Right lobe of liver (tissue), 4 donors: ENCODE measurements at regions not wholly inside any gene's neighbourhood (a gene's known extent, or its start where the extent isn't known, plus 50 kb on each side); places are given as distances from the start of the nearest gene placed in this dataset.

Experiments
- CTCF ChIP-seq, 4 donors: fragments of 200-600 bp in 3 of 4; fragments of 450-650 bp in 1 of 4; IDR thresholded peaks; one replicate each; pipeline versions ENCODE4 v1.5.1 to v1.8.0; 2016 to 2022; ENCODE audit warnings: antibody characterized with exemption in 4 of 4, mild to moderate bottlenecking in 2 of 4
- POLR2A ChIP-seq: fragments of 450-650 bp; IDR thresholded peaks from one replicate; pipeline ENCODE4 v1.6.1; 2017; ENCODE audit warnings: antibody characterized with exemption, mild to moderate bottlenecking
- donor health status: DM: no; HTN: no; CAD: no.
- donor health status: DM: no; HTN: no; CAD: no.
- donor health status: DM: no; HTN: yes; CAD: no.

GRCh38 chr7:55310287-55311025, 54.7 kb upstream of the LANCL2 start:
- TF ChIP-seq CTCF (IDR thresholded peaks at IDR 0.05) (no peak), POLR2A (no peak)
